ENCODE measurements at regions not wholly inside any gene's neighbourhood (a gene's known extent, or its start where the extent isn't known, plus 50 kb on each side); places are given as distances from the start of the nearest gene placed in this dataset.

- DNase-seq, result no peak
These were observed 296.6 kb upstream of the LMCD1 start for GRCh38 chr3:8204853-8205650.

GRCh38 chr3:8205881-8206280 lies 295.7 kb upstream of the LMCD1 start:
- no peak for DNase-seq

- DNase-seq, result no peak
These were observed 294.5 kb upstream of the LMCD1 start for GRCh38 chr3:8206971-8207617.

- DNase-seq, result no peak
These were observed 290.7 kb upstream of the LMCD1 start for GRCh38 chr3:8210882-8211341.

GRCh38 chr3:8212794-8213193 lies 288.8 kb upstream of the LMCD1 start:
- no peak for DNase-seq

- no peak for DNase-seq
These were observed 288.3 kb upstream of the LMCD1 start for GRCh38 chr3:8213286-8213685.

GRCh38 chr3:8215821-8216220 lies 285.8 kb upstream of the LMCD1 start:
- no peak for DNase-seq

- no peak for DNase-seq
These were observed 283.2 kb upstream of the LMCD1 start for GRCh38 chr3:8218353-8218940.

- DNase-seq, result no peak
These were observed 281.3 kb upstream of the LMCD1 start for GRCh38 chr3:8220291-8220690.

- DNase-seq, result no peak
These were observed 277.9 kb upstream of the LMCD1 start for GRCh38 chr3:8223766-8224165.

- DNase-seq, result no peak
These were observed 276.7 kb upstream of the LMCD1 start for GRCh38 chr3:8224941-8225340.

- no peak for DNase-seq
These were observed 267.7 kb upstream of the LMCD1 start for GRCh38 chr3:8233938-8234337.

- DNase-seq, result no peak
These were observed 265.4 kb upstream of the LMCD1 start for GRCh38 chr3:8236264-8236663.

GRCh38 chr3:8237893-8238292 lies 263.7 kb upstream of the LMCD1 start:
- no peak for DNase-seq

- no peak for DNase-seq
These were observed 263.2 kb upstream of the LMCD1 start for GRCh38 chr3:8238432-8238831.

- DNase-seq, result no peak
These were observed 262.5 kb upstream of the LMCD1 start for GRCh38 chr3:8239095-8239494.

- peak; percentile 22 for DNase-seq
These were observed 261.6 kb upstream of the LMCD1 start for GRCh38 chr3:8239718-8240695.

- DNase-seq, result no peak
These were observed 255.6 kb upstream of the LMCD1 start for GRCh38 chr3:8246070-8246469.

- DNase-seq, result no peak
These were observed 248.4 kb upstream of the LMCD1 start for GRCh38 chr3:8253201-8253600.

- no peak for DNase-seq
These were observed 247.1 kb upstream of the LMCD1 start for GRCh38 chr3:8254489-8254888.

- no peak for DNase-seq
These were observed 245.9 kb upstream of the LMCD1 start for GRCh38 chr3:8255725-8256124.

GRCh38 chr3:8256441-8257071 lies 245.1 kb upstream of the LMCD1 start:
- no peak for DNase-seq

Data from CD4-positive, alpha-beta T cell treated with Interleukin-17A for 1 hour (primary cell).